C4-2B (cell line): ENCODE measurements at regions not wholly inside any gene's neighbourhood (a gene's known extent, or its start where the extent isn't known, plus 50 kb on each side); places are given as distances from the start of the nearest gene placed in this dataset.

Source experiments
- CTCF ChIP-seq: fragments of 450-650 bp; conservative IDR thresholded peaks from 2 replicates; pipeline ENCODE4 v1.5.1; 2017; ENCODE audit warnings: mild to moderate bottlenecking
- ZFX ChIP-seq: fragments of 450-650 bp; IDR thresholded peaks from 2 replicates; pipeline ENCODE4 v1.6.1; 2017

GRCh38 chr1:29789910-29790247 lies 553.6 kb downstream of the PTPRU start:
- no peak for TF ChIP-seq CTCF
- TF ChIP-seq ZFX: no peak
